ENCODE measurements at regions not wholly inside any gene's neighbourhood (a gene's known extent, or its start where the extent isn't known, plus 50 kb on each side); places are given as distances from the start of the nearest gene placed in this dataset.

- no peaks in the 10 kb centered on the region for H3K4me1 Mint-ChIP-seq (ENCODE audit: insufficient read depth, unreplicated experiment)
- TF ChIP-seq CTCF (IDR thresholded peaks at IDR 0.05; ENCODE audit: unreplicated experiment), result no peak
- no peak overlapping the region for H3K27ac Mint-ChIP-seq (ENCODE audit: low read depth, unreplicated experiment)
- intact Hi-C loops (cut with micrococcal nuclease), result no loop called here
- CTCF ChIA-PET, result interaction anchor here (0.6 kb wide), 1 partner anchor 53 kb away, joined by 3 read pairs; no protein-coding TSS in a partner anchor
- no peaks in the 10 kb centered on the region for H3K36me3 Mint-ChIP-seq (ENCODE audit: insufficient read depth, unreplicated experiment)
- no peaks in the 10 kb centered on the region for H3K27me3 Mint-ChIP-seq (ENCODE audit: insufficient read depth, unreplicated experiment)
- DNase-seq (ENCODE audit: unreplicated experiment), result no peak
- POLR2A ChIA-PET, result no interaction called here
- BruUV-seq (replicated peaks), result no TSS peak
- peaks cover 7% of the 10 kb centered on the region for H3K9me3 Mint-ChIP-seq (ENCODE audit: unreplicated experiment)
- no peak overlapping the region for H3K4me3 Mint-ChIP-seq (ENCODE audit: unreplicated experiment)
Measured at GRCh38 chr11:28596816-28597215, 488.6 kb downstream of the METTL15 start.

- intact Hi-C loops (cut with micrococcal nuclease), result no loop called here
- no peaks in the 10 kb centered on the region for H3K27me3 Mint-ChIP-seq (ENCODE audit: insufficient read depth, unreplicated experiment)
- no peak overlapping the region for H3K27ac Mint-ChIP-seq (ENCODE audit: low read depth, unreplicated experiment)
- no peak for DNase-seq (ENCODE audit: unreplicated experiment)
- ChIA-PET CTCF (interaction anchor here (0.6 kb wide), 1 partner anchor 797 kb away, joined by 3 read pairs; no protein-coding TSS in a partner anchor), POLR2A (no interaction called here)
- H3K36me3 Mint-ChIP-seq (ENCODE audit: insufficient read depth, unreplicated experiment), result no peaks in the 10 kb centered on the region
- peaks cover 7% of the 10 kb centered on the region for H3K9me3 Mint-ChIP-seq (ENCODE audit: unreplicated experiment)
- no TSS peak for BruUV-seq (replicated peaks)
- no peak overlapping the region for H3K4me3 Mint-ChIP-seq (ENCODE audit: unreplicated experiment)
- H3K4me1 Mint-ChIP-seq (ENCODE audit: insufficient read depth, unreplicated experiment), result no peaks in the 10 kb centered on the region
- no peak for TF ChIP-seq CTCF (IDR thresholded peaks at IDR 0.05; ENCODE audit: unreplicated experiment)
Measured at GRCh38 chr11:28592141-28592540, 484.0 kb downstream of the METTL15 start.

- no peaks in the 10 kb centered on the region for H3K36me3 Mint-ChIP-seq (ENCODE audit: insufficient read depth, unreplicated experiment)
- no peak for DNase-seq (ENCODE audit: unreplicated experiment)
- POLR2A ChIA-PET, result no interaction called here
- no peaks in the 10 kb centered on the region for H3K27me3 Mint-ChIP-seq (ENCODE audit: insufficient read depth, unreplicated experiment)
- BruUV-seq (replicated peaks), result no TSS peak
- TF ChIP-seq CTCF (IDR thresholded peaks at IDR 0.05; ENCODE audit: unreplicated experiment), result no peak
- intact Hi-C loops (cut with micrococcal nuclease), result no loop called here
- no peak overlapping the region for H3K4me3 Mint-ChIP-seq (ENCODE audit: unreplicated experiment)
- H3K9me3 Mint-ChIP-seq (ENCODE audit: unreplicated experiment), result no peaks in the 10 kb centered on the region
- no peak overlapping the region for H3K27ac Mint-ChIP-seq (ENCODE audit: low read depth, unreplicated experiment)
- CTCF ChIA-PET, result no interaction called here
- no peaks in the 10 kb centered on the region for H3K4me1 Mint-ChIP-seq (ENCODE audit: insufficient read depth, unreplicated experiment)
Measured at GRCh38 chr11:28584992-28585391, 476.8 kb downstream of the METTL15 start.

GRCh38 chr11:28582506-28582905 lies 474.3 kb downstream of the METTL15 start:
- Mint-ChIP-seq H3K4me3 (ENCODE audit: unreplicated experiment) (no peak overlapping the region), H3K27me3 (ENCODE audit: insufficient read depth, unreplicated experiment) (no peaks in the 10 kb centered on the region), H3K4me1 (ENCODE audit: insufficient read depth, unreplicated experiment) (no peaks in the 10 kb centered on the region), H3K27ac (ENCODE audit: low read depth, unreplicated experiment) (no peak overlapping the region), H3K9me3 (ENCODE audit: unreplicated experiment) (no peaks in the 10 kb centered on the region), H3K36me3 (ENCODE audit: insufficient read depth, unreplicated experiment) (no peaks in the 10 kb centered on the region)
- ChIA-PET CTCF (interaction anchor here (0.7 to 0.8 kb wide), 3 partner anchors 44 to 865 kb away, joined by 3 read pairs; no protein-coding TSS in a partner anchor), POLR2A (no interaction called here)
- no peak for TF ChIP-seq CTCF (IDR thresholded peaks at IDR 0.05; ENCODE audit: unreplicated experiment)
- intact Hi-C loops (cut with micrococcal nuclease), result no loop called here
- BruUV-seq (replicated peaks), result no TSS peak
- DNase-seq (ENCODE audit: unreplicated experiment), result no peak
